ENCODE measurements at regions not wholly inside any gene's neighbourhood (a gene's known extent, or its start where the extent isn't known, plus 50 kb on each side); places are given as distances from the start of the nearest gene placed in this dataset.

GRCh38 chr3:109874896-109875708 lies 537.8 kb upstream of the DPPA4 start:
- TF ChIP-seq L3MBTL2 (conservative IDR thresholded peaks at IDR 0.05) (no peak), BHLHE40 (IDR thresholded peaks at IDR 0.05; ENCODE audit: borderline replicate concordance) (no peak), SUZ12 (IDR thresholded peaks at IDR 0.05) (no peak), ZNF384 (IDR thresholded peaks at IDR 0.05) (no peak), TARDBP (IDR thresholded peaks at IDR 0.05) (no peak), FOXA1 (IDR thresholded peaks at IDR 0.05) (no peak), SP1 (IDR thresholded peaks at IDR 0.05) (no peak), HDGF (IDR thresholded peaks at IDR 0.05; ENCODE audit: borderline replicate concordance) (no peak), CTBP1 (IDR thresholded peaks at IDR 0.05; ENCODE audit: borderline replicate concordance) (no peak), FOXM1 (IDR thresholded peaks at IDR 0.05; ENCODE audit: borderline replicate concordance) (no peak), NFRKB (IDR thresholded peaks at IDR 0.05) (no peak), ELF4 (IDR thresholded peaks at IDR 0.05) (no peak), LEF1 (IDR thresholded peaks at IDR 0.05; ENCODE audit: borderline replicate concordance) (no peak)
- TF ChIP-seq, protein P1, sequence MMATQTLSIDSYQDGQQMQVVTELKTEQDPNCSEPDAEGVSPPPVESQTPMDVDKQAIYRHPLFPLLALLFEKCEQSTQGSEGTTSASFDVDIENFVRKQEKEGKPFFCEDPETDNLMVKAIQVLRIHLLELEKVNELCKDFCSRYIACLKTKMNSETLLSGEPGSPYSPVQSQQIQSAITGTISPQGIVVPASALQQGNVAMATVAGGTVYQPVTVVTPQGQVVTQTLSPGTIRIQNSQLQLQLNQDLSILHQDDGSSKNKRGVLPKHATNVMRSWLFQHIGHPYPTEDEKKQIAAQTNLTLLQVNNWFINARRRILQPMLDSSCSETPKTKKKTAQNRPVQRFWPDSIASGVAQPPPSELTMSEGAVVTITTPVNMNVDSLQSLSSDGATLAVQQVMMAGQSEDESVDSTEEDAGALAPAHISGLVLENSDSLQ (IDR thresholded peaks at IDR 0.05), result no peak

Measured in HEK293T (cell line).